GM12872 (cell line): ENCODE measurements at regions not wholly inside any gene's neighbourhood (a gene's known extent, or its start where the extent isn't known, plus 50 kb on each side); places are given as distances from the start of the nearest gene placed in this dataset.

ENCODE experiments used
- CTCF ChIP-seq: IDR thresholded peaks from 3 replicates; pipeline ENCODE4 v1.5.1; 2011; ENCODE audit warnings: low read depth, mild to moderate bottlenecking, low read length, moderate library complexity; ENCODE audit not compliant: insufficient read depth

DNA sequence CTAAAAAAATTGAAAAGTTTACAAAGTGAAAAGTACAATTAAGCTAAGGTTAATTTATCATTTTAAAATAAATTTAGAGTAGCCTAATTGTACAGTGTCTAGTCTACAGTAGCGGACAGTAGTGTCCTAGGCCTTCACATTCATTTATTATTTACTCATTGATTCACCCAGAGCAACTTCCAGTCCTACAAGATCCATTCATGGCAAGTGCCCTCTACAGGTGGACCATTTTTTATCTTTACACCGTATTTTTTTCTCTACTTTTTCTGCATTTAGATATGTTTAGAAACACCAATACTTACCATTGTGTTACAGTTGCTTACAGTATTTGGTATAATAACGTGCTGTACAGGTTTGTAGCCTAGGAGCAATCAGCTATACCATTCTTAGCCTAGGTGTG is 84.1 kb downstream of the TSN start:
- TF ChIP-seq CTCF, result no peak

DNA sequence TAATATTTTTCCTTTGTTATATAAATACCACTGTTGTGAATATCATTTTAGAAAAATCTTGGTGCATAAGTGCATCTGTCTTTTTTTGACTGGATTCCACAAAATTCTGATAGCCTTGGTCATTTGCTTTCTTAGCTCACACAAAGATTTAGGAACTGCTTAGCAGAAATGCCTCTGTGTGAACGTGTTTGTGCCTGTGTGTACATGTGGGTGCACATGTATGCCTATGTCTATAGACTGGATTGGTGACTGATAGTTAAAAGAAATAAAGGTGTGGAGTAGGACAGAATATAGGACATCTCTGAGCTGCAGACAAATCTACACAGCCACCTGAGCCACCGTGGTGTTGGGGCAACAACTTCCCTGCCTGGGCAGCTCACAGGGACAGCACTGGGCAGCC is 93.8 kb downstream of the TSN start:
- TF ChIP-seq CTCF, result no peak

DNA sequence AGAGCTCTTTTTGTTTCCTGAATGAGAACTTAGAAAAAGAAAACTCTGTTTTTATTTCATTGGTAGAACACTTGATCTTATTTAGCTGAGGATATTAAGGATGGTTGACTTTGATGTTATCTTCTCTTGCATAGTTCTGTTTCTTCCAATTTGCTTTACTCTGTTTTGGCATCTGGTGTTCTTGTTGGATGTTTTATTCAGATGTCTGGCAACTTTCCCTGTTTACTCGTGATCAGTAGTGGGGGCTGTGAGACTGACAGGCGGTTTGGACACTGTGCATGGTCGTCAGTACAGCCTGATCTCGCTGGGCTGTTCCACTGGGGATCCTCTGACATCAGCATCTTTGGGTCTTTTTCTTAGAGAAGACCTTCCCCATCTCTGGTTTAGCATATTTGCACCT is 100.1 kb downstream of the TSN start:
- no peak for TF ChIP-seq CTCF

DNA sequence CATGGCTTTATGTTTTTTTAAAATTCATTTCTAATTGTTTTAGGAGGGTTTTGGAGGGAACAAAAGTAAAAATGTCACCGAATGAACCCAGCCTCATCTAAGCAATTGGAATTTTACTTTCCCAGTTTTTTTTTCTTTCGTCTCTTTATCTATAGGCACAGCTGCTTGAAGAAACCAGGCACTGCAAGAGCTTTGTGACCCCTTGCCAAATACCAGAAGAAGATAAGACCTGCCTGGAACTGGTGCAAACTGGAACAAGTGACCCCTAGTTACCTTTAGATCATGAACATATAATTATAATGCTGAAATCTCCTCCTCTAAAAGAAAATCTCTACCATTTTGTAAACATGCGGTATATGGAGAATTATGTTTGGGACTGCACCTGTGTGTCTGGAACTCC is 100.9 kb downstream of the TSN start:
- TF ChIP-seq CTCF, result no peak

DNA sequence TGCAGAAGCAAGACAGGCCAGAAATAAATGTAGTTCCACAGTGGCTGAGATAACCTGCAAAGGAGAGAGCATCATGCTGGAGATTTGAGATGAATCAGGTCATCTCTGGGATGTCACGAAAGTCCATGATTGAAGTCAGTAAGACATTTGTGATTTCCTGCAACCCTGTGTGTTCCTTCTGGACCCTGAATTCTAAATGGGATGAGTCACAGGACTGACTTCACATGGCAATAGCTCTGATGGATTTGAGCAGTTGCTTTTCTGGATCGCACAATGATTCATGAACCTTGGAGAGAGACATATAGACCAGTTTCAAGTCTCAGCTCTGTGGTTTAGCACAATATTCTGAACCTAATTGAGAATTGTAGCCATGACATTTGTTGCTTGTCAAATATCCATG is 102.9 kb downstream of the TSN start:
- TF ChIP-seq CTCF, result no peak

- TF ChIP-seq CTCF, result no peak
These were observed 103.4 kb downstream of the TSN start for GRCh38 chr2:121858847-121859246.

DNA sequence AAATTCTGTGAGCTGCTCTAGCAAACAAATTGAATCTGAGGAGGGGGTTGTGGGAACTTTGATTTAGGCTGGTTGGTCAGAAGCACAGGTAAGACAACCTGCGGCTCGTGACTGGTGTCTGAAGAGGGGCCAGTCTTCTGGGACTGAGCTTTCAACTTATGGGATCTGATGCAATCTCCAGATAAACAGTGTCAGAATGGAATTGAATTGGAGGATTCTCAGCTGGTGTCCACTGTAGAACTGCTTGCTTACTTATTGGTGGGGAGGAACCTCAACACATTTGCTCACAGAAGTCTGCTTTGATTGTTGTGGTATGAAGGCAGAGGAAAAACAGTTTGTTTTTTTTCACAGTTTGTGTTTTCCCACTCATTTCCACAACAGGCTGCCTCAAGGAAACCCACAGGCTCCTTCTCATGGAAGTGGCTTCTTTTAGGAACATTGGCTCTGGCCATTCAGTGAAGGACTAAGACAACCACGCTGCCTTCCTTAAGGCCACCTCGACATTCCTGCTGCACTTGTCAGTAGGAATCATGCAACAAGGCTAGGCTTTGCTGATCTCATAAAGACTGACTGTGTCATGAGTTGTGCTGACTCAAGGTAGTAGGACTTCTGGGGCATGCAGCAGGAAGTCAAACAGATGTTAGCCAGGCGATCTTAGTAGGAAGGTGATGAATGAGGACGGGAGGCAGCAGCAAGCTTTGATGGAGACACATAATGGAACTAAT is 104.7 kb downstream of the TSN start:
- no peak for TF ChIP-seq CTCF

- no peak for TF ChIP-seq CTCF
These were observed 105.3 kb downstream of the TSN start for GRCh38 chr2:121860758-121861227.
